MG63 (cell line): ENCODE measurements at regions not wholly inside any gene's neighbourhood (a gene's known extent, or its start where the extent isn't known, plus 50 kb on each side); places are given as distances from the start of the nearest gene placed in this dataset.

ENCODE experiments used
- DNase-seq: peaks from one replicate; pipeline ENCODE4 v3.0.0-alpha.2; 2020
- H3K27me3 ChIP-seq: fragments of 250-450 bp; sonication (Bioruptor Pico); 2 replicates; pipeline ENCODE4 v1.5.1; 2020; ENCODE audit warnings: mild to moderate bottlenecking, moderate library complexity
- H3K36me3 ChIP-seq: fragments of 250-450 bp; sonication (Bioruptor Pico); 2 replicates; pipeline ENCODE4 v1.5.1; 2020; ENCODE audit warnings: mild to moderate bottlenecking, moderate library complexity
- H3K4me3 ChIP-seq: fragments of 250-450 bp; sonication (Bioruptor Pico); 2 replicates; pipeline ENCODE4 v1.5.1; 2020; ENCODE audit warnings: mild to moderate bottlenecking, moderate library complexity
- H3K9me3 ChIP-seq: fragments of 250-450 bp; sonication (Bioruptor Pico); 2 replicates; pipeline ENCODE4 v1.5.1; 2020; ENCODE audit warnings: mild to moderate bottlenecking, moderate library complexity

- DNase-seq: no peak
- Histone ChIP-seq H3K27me3 (peaks cover 19% of the 10 kb centered on the region), H3K36me3 (no peaks in the 10 kb centered on the region), H3K4me3 (no peak overlapping the region), H3K9me3 (no peaks in the 10 kb centered on the region; the same call in none of the 2 replicates)
Measured at GRCh38 chr5:175388531-175388930, 55.5 kb downstream of the DRD1 start.

GRCh38 chr5:175387144-175387543 lies 56.8 kb downstream of the DRD1 start:
- DNase-seq: no peak
- peaks cover 28% of the 10 kb centered on the region for H3K27me3 ChIP-seq
- H3K4me3 ChIP-seq: no peak overlapping the region
- H3K36me3 ChIP-seq: no peaks in the 10 kb centered on the region
- no peaks in the 10 kb centered on the region; the same call in none of the 2 replicates for H3K9me3 ChIP-seq

- DNase-seq: no peak
- H3K9me3 ChIP-seq: no peaks in the 10 kb centered on the region; the same call in none of the 2 replicates
- no peak overlapping the region for H3K4me3 ChIP-seq
- H3K27me3 ChIP-seq: peaks cover 29% of the 10 kb centered on the region
- H3K36me3 ChIP-seq: no peaks in the 10 kb centered on the region
Measured at GRCh38 chr5:175386526-175386925, 57.5 kb downstream of the DRD1 start.

DNA sequence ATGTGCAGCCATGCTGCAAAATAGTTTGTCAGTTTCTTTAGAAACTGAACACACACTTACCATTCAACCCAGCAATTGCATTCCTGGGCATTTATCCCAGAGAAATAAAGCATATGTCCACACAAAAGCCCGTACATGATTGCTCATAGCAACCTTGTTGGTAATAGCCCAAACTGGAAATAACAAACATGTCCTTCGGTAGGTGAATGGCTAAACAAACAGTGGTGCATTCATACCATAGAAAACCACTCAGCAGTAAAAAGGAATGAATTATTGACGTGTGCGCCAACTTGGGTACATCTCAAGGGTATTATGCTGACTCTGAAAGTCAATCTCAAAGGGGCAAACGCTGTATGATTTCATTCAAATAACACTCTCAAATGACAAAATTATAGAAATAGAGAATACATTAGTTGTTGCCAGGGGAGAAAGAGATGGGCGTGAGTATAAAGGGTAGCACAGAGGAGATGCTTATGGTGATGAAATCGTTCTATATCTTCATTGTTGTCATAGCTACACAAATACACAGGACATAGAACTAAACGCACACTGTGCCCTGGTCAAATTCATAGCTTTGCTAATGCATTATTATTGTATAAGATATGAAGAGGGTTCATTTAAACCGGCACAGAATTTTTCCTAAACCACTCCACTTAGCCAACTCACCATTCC lies 58.2 kb downstream of the DRD1 start:
- DNase-seq: peak; percentile 7
- no peak overlapping the region for H3K4me3 ChIP-seq
- H3K36me3 ChIP-seq: no peaks in the 10 kb centered on the region
- H3K9me3 ChIP-seq: no peaks in the 10 kb centered on the region; the same call in none of the 2 replicates
- peaks cover 29% of the 10 kb centered on the region for H3K27me3 ChIP-seq

GRCh38 chr5:175384724-175385552 lies 59.0 kb downstream of the DRD1 start:
- H3K9me3 ChIP-seq: no peaks in the 10 kb centered on the region; the same call in none of the 2 replicates
- DNase-seq: no peak
- peaks cover 29% of the 10 kb centered on the region for H3K27me3 ChIP-seq

GRCh38 chr5:175383350-175383749 lies 60.6 kb downstream of the DRD1 start:
- no peak overlapping the region for H3K4me3 ChIP-seq
- no peak for DNase-seq
- H3K9me3 ChIP-seq: peaks cover 6% of the 10 kb centered on the region
- H3K27me3 ChIP-seq: peaks cover 34% of the 10 kb centered on the region
- H3K36me3 ChIP-seq: no peaks in the 10 kb centered on the region

More at GRCh38 chr5:175384724-175385552, 59.0 kb downstream of the DRD1 start:
- H3K36me3 ChIP-seq: no peaks in the 10 kb centered on the region
- H3K4me3 ChIP-seq: no peak overlapping the region

DNA sequence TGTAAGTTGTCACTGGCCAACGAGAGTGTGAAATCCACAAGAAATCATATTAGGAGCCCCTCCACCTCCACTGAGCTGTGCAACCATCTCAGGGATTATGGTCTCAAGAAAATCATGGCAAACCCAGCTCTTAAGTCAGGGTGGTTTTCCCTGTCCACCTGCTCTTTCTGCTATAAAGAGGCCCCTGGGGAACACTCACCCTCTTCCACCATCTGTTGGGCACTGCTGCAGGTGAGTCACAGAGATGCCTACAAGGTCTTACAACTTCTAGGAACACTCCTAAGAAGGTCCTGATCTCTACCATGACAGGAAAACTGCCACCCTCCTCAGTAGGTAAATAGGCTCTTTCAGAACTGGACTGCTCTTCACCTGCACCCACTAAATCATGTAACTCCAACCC lies 61.8 kb downstream of the DRD1 start:
- peaks cover 6% of the 10 kb centered on the region for H3K9me3 ChIP-seq
- peaks cover 22% of the 10 kb centered on the region for H3K27me3 ChIP-seq
- no peaks in the 10 kb centered on the region for H3K36me3 ChIP-seq
- DNase-seq: no peak
- no peak overlapping the region for H3K4me3 ChIP-seq

GRCh38 chr5:175381130-175381529 lies 62.9 kb downstream of the DRD1 start:
- peaks cover 6% of the 10 kb centered on the region for H3K9me3 ChIP-seq
- DNase-seq: no peak
- H3K36me3 ChIP-seq: no peaks in the 10 kb centered on the region
- H3K27me3 ChIP-seq: peaks cover 15% of the 10 kb centered on the region
- no peak overlapping the region for H3K4me3 ChIP-seq

GRCh38 chr5:175380701-175381100 lies 63.3 kb downstream of the DRD1 start:
- no peak for DNase-seq
- Histone ChIP-seq H3K4me3 (no peak overlapping the region), H3K9me3 (peaks cover 6% of the 10 kb centered on the region), H3K27me3 (peaks cover 19% of the 10 kb centered on the region), H3K36me3 (no peaks in the 10 kb centered on the region)

DNA sequence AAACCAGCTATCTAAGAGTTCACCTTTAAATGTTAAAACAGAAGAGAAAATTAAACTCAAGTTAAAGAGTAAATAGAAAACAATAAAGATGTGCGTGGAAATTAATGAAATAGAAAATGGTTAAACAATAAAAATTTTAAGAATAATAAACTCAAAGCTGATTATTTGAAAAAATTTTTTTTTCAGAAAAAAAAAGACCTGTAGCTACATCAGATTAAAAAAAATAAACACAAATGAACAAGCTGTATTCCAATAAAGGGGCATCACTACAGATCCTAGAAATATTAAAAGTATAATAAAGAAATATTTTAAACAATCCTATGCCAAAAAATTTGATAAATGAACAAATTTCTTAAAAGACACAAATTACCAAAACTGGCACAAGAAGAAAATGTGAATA lies 64.1 kb downstream of the DRD1 start:
- Histone ChIP-seq H3K4me3 (no peak overlapping the region), H3K36me3 (no peaks in the 10 kb centered on the region), H3K9me3 (peaks cover 6% of the 10 kb centered on the region), H3K27me3 (peaks cover 19% of the 10 kb centered on the region)
- DNase-seq: no peak

DNA sequence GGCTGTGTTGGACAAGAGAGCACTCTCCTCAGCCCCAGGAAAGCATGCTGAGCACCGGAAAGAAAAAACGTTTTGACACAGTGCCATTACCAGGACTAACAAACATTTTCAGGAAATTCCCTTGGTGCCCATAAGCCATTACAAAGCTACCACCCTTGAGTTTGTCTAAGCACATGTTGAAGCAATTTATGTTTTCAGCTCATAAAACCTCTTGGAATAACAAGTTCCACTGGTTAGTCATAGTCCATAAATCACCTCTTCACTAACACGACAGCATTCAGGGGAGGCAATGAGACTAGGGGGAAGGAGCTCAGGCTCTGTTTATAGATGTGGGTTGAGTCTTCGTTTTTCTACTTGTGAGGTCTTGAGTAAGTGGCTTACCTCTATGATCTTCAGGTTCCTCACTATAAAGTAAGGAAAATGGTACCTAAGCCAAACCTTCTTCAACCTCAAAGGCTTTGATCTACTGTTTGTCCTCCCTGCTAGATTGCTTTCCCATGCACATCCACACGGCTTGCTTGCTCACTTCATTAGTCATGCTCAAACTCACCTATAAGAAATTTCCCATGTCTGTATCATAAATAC lies 65.4 kb downstream of the DRD1 start:
- no peak overlapping the region for H3K4me3 ChIP-seq
- H3K9me3 ChIP-seq: peaks cover 6% of the 10 kb centered on the region
- peaks cover 26% of the 10 kb centered on the region for H3K27me3 ChIP-seq
- peak; percentile 16 for DNase-seq
- no peaks in the 10 kb centered on the region for H3K36me3 ChIP-seq

DNA sequence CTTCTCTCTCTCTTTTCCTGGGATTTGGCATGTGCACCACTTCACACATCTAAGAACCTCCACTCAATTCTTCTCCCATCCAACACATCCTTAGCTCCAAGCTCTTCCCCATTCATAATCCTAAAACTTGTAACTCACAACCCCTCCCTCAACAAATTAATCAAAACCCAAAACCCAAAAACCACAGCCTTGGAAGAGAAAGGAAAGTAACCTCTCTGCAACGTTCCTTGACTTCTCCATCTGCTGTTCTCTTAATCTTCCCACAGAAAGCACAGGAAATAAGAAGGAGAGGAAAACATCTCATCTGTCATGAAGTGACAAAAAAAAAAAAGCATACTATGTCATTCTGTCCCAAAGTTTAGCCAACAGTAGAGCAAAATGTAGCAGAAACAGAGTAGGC lies 66.2 kb downstream of the DRD1 start:
- H3K36me3 ChIP-seq: no peaks in the 10 kb centered on the region
- H3K4me3 ChIP-seq: no peak overlapping the region
- peaks cover 6% of the 10 kb centered on the region for H3K9me3 ChIP-seq
- peaks cover 26% of the 10 kb centered on the region for H3K27me3 ChIP-seq
- no peak for DNase-seq

DNA sequence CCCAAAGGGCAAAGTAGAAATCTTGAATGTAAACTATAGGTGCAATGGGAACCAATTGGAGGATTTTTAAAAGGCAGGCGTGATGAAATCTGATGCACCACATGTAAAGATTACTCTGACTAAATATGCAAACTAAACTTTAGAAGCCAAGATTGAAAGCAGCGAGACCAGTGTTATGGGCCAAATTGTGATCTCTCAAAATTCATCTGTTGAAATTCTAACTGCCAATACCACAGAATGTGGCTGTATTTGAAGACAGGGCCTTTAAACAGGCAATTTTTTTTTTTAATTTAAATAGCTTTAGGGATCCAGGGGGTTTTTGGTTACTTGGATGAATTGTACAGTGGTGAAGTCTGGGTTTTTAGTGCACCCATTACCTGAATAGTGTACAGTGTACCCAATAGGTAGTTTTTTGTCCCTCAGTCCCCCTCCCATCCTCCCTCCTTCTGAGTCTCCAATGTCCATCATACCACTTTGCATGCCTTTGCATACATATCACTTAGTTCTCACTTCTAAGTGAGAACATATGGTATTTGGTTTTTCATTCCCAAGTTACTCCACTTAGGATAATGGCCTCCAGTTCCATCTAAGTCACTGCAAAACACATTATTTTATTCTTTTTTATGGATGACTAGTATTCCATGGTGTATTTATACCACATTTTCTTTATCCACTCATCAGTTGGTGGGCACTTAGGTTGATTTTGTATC lies 69.7 kb downstream of the DRD1 start:
- Histone ChIP-seq H3K27me3 (peaks cover 42% of the 10 kb centered on the region), H3K4me3 (no peak overlapping the region), H3K9me3 (peaks cover 3% of the 10 kb centered on the region), H3K36me3 (no peaks in the 10 kb centered on the region)
- no peak for DNase-seq

DNA sequence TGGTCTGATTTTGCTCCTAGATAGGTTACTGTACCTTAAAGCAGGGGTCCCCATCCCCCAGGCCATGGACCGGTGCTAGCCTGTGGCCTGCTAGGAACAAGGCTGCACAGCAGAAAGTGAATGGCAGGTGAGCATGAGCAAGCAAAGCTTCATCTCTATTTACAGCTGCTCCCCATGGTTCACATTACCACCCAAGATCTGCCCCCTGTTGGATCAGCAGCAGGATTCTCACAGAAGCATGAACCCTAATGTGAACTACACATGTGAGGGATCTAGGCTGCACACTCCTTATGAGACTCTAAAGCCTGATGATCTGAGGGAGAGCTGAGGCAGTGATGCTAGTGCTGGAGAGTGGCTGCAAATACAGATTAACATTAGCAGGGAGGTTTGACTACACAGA lies 78.1 kb downstream of the DRD1 start:
- peaks cover 34% of the 10 kb centered on the region for H3K27me3 ChIP-seq
- H3K4me3 ChIP-seq: no peak overlapping the region
- no peaks in the 10 kb centered on the region; the same call in 1 of the 2 replicates for H3K9me3 ChIP-seq
- no peaks in the 10 kb centered on the region for H3K36me3 ChIP-seq
- no peak for DNase-seq

- Histone ChIP-seq H3K4me3 (no peak overlapping the region), H3K9me3 (no peaks in the 10 kb centered on the region), H3K36me3 (no peaks in the 10 kb centered on the region)
Measured at GRCh38 chr5:175363300-175363699, 80.7 kb downstream of the DRD1 start.

GRCh38 chr5:175357995-175358394 lies 86.0 kb downstream of the DRD1 start:
- H3K36me3 ChIP-seq: no peaks in the 10 kb centered on the region
- H3K9me3 ChIP-seq: no peaks in the 10 kb centered on the region
- H3K27me3 ChIP-seq: peaks cover 41% of the 10 kb centered on the region
- DNase-seq: no peak
- H3K4me3 ChIP-seq: no peak overlapping the region

More at GRCh38 chr5:175363300-175363699, 80.7 kb downstream of the DRD1 start:
- DNase-seq: no peak
- peaks cover 38% of the 10 kb centered on the region for H3K27me3 ChIP-seq

DNA sequence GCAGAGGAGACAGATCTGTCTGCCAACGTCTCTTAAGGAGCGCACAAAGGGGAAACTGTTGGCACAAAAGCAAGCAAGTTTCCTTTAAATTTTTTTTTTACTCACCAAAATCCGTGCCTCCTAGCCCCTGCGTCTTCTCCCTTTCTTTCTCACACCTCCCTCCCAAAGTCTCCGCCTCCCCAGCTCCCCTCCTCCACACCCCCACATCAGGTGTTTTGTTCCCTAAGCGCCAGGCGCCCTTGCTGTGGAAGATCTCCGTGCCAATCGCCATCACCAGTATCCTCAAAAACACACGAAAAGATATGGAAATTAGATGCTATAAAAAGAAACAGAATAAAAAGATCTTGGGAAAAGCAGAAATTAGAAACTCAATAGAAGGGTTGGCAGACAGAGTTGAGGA lies 87.6 kb downstream of the DRD1 start:
- Histone ChIP-seq H3K4me3 (no peak overlapping the region), H3K9me3 (no peaks in the 10 kb centered on the region), H3K36me3 (no peaks in the 10 kb centered on the region), H3K27me3 (peaks cover 42% of the 10 kb centered on the region)
- DNase-seq: no peak
